ENCODE measurements at regions not wholly inside any gene's neighbourhood (a gene's known extent, or its start where the extent isn't known, plus 50 kb on each side); places are given as distances from the start of the nearest gene placed in this dataset.

DNA sequence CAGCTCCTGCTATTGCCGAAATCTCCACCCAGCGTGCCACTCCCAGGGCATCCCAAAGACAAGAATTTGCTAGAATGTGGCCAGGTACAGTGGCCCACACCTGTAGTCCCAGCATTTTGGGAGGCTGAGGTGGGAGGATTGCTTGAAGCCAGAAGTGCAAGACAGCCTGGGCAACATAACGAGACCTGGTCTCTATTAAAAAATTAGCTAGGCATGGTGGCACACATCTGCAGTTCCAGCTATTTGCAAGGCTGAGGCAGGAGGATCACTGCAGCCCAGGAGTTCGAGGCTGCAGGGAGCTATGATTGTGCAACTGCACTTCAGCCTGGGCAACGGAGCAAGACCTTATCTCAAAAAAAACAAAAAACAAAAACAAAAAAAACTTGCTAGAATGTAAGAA, 73.3 kb upstream of the LYZL2 start:
- TF ChIP-seq CTCF (IDR thresholded peaks at IDR 0.05; ENCODE audit: low read length) (no peak), EZH2phosphoT487 (IDR thresholded peaks at IDR 0.05; ENCODE audit: low read length) (no peak), EZH2 (optimal IDR thresholded peaks at IDR 0.05; ENCODE audit: low read depth, low read length) (no peak)
